ENCODE measurements at regions not wholly inside any gene's neighbourhood (a gene's known extent, or its start where the extent isn't known, plus 50 kb on each side); places are given as distances from the start of the nearest gene placed in this dataset.

- H3K36me3 ChIP-seq (ENCODE audit: control insufficient read depth, insufficient read depth, low read length): no peaks in the 10 kb centered on the region
- no peak overlapping the region; the same call in 1 of the 2 replicates for H3K4me2 ChIP-seq (ENCODE audit: insufficient read depth, low read length)
- intact Hi-C loops (cut with micrococcal nuclease): no loop called here
- H3K4me3 ChIP-seq: no peak overlapping the region
- H4K20me1 ChIP-seq (replicated peaks; ENCODE audit: control insufficient read depth, insufficient read depth, low read length): no peaks in the 10 kb centered on the region
- H3K79me2 ChIP-seq (ENCODE audit: control insufficient read depth, insufficient read depth, low read length): no peaks in the 10 kb centered on the region
- BruUV-seq (replicated peaks): no TSS peak
- peaks cover 3% of the 10 kb centered on the region for H3K9me1 ChIP-seq (ENCODE audit: control insufficient read depth, insufficient read depth, low read length)
- no peak overlapping the region for H3K27ac ChIP-seq (ENCODE audit: extremely low read depth, low read depth, low read length)
- POLR2A ChIA-PET: interaction anchor here (1.0 kb wide), 1 partner anchor 14 kb away, joined by 3 read pairs; no protein-coding TSS in a partner anchor
- WGBS (ENCODE audit: insufficient coverage, low coverage, missing lambda C conversion rate): 91% methylated on average over 6 of the region's 6 CpGs
- peak overlapping the region in 1 of 2 experiments; percentile 61; a peak in 1 of 4 replicates for H3K9ac ChIP-seq (ENCODE audit: insufficient read depth in 1 of 2, low read depth in 2 of 2, low read length in 2 of 2)
- TF ChIP-seq PHB (CRISPR knock-in tag; IDR thresholded peaks at IDR 0.05): no peak
- no peak for TF ChIP-seq SRSF1 (IDR thresholded peaks at IDR 0.05; ENCODE audit: low read depth, low read length)
- TF ChIP-seq TFAP4 (CRISPR knock-in tag; IDR thresholded peaks at IDR 0.05; ENCODE audit: borderline replicate concordance): no peak
- TF ChIP-seq ADNP (tag; IDR thresholded peaks at IDR 0.05): no peak
- TF ChIP-seq ZNF134 (CRISPR knock-in tag; conservative IDR thresholded peaks at IDR 0.05): no peak
- TF ChIP-seq MTA3 (IDR thresholded peaks at IDR 0.05; ENCODE audit: borderline replicate concordance): no peak
- TF ChIP-seq MAX (CRISPR knock-in tag; IDR thresholded peaks at IDR 0.05): no peak
- TF ChIP-seq MCM2 (IDR thresholded peaks at IDR 0.05; ENCODE audit: low read depth): no peak
- TF ChIP-seq SAFB (IDR thresholded peaks at IDR 0.05; ENCODE audit: borderline replicate concordance, low read depth, low read length): no peak
- TF ChIP-seq BACH1 (tag; IDR thresholded peaks at IDR 0.05): no peak
- TF ChIP-seq ZNF347 (CRISPR knock-in tag; IDR thresholded peaks at IDR 0.05; ENCODE audit: low read depth): no peak
- no peak for TF ChIP-seq ZNF830 (CRISPR knock-in tag; IDR thresholded peaks at IDR 0.05)
- TF ChIP-seq NFIC (IDR thresholded peaks at IDR 0.05): no peak
- no peak for TF ChIP-seq HMG20A (CRISPR knock-in tag; conservative IDR thresholded peaks at IDR 0.05)
- no peak for TF ChIP-seq ETV5 (CRISPR knock-in tag; IDR thresholded peaks at IDR 0.05; ENCODE audit: low read depth)
- TF ChIP-seq CHD1 (IDR thresholded peaks at IDR 0.05; ENCODE audit: low read length): no peak
- TF ChIP-seq ZNF695 (CRISPR knock-in tag; IDR thresholded peaks at IDR 0.05): no peak
- TF ChIP-seq RAD21 (CRISPR knock-in tag; conservative IDR thresholded peaks at IDR 0.05 in 1 of 2, IDR thresholded peaks at IDR 0.05 in 1 of 2): no peak
- TF ChIP-seq E2F4 (CRISPR knock-in tag; IDR thresholded peaks at IDR 0.05; ENCODE audit: low read depth): no peak
- FAIRE-seq (no peak), ATAC-seq (peak; percentile 33), DNase-seq (ENCODE audit: extremely low read depth in 1 of 4, low spot score in 3 of 4) (peak in 2 of 4 experiments; percentile 38 to 48)
- H3K4me1 ChIP-seq (replicated peaks in 1 of 2; ENCODE audit: control insufficient read depth in 2 of 2, insufficient read depth in 2 of 2, low read length in 2 of 2): peaks cover 13 to 15% of the 10 kb centered on the region in 2 experiments
- H2AFZ ChIP-seq (ENCODE audit: low read depth, low read length): 0 out of 2 replicates have a peak overlapping the region, but pooled peaks have one; percentile 70
- no peaks in the 10 kb centered on the region for H3K27me3 ChIP-seq (ENCODE audit: control insufficient read depth in 2 of 2, insufficient read depth in 2 of 2, low read length in 2 of 2)
- H3K9me3 ChIP-seq (replicated peaks; ENCODE audit: control insufficient read depth, insufficient read depth, low read depth, low read length): no peaks in the 10 kb centered on the region
- CTCF ChIA-PET (ENCODE audit: low intra/inter-chr PET ratio): no interaction called here
- in situ Hi-C loops (cut with MboI): no loop called here
Observed at GRCh38 chr1:234710381-234710780, 100.4 kb upstream of the IRF2BP2 start.

Measured in K562 (cell line).